OCI-LY3 (cell line): ENCODE measurements at regions not wholly inside any gene's neighbourhood (a gene's known extent, or its start where the extent isn't known, plus 50 kb on each side); places are given as distances from the start of the nearest gene placed in this dataset.

ENCODE experiments used
- H2AFZ ChIP-seq: fragments of 200-600, 300-600 bp; shearing (Covaris generic); 2 replicates; pipeline ENCODE4 v1.6.0; 2014; ENCODE audit warnings: antibody characterized with exemption, low read depth, low read length
- H3K27ac ChIP-seq: fragments of 200-600, 300-600 bp; sonication (generic); 2 replicates; pipeline ENCODE4 v1.5.1; 2014; ENCODE audit warnings: mild to moderate bottlenecking, low read length, moderate library complexity, mixed read lengths
- H3K27me3 ChIP-seq: fragments of 200-600, 300-600 bp; sonication (generic); 2 replicates; pipeline ENCODE4 v1.6.1; 2014; ENCODE audit warnings: low read depth, low read length, mixed read lengths
- H3K36me3 ChIP-seq: fragments of 200-600, 300-600 bp; sonication (generic); replicated peaks from 2 replicates; pipeline ENCODE3; 2014; ENCODE audit warnings: low read depth, low read length, mixed read lengths
- H3K4me1 ChIP-seq: fragments of 300-600, 200-600 bp; sonication (generic); 2 replicates; pipeline ENCODE4 v1.6.1; 2014; ENCODE audit warnings: low read length, mixed read lengths
- H3K4me2 ChIP-seq: fragments of 200-600, 300-600 bp; sonication (generic); 2 replicates; pipeline ENCODE4 v1.6.1; 2014; ENCODE audit warnings: low read length, mixed read lengths
- H3K4me3 ChIP-seq: fragments of 300-600, 200-600 bp; sonication (generic); 2 replicates; pipeline ENCODE4 v1.5.1; 2014; ENCODE audit warnings: antibody characterized with exemption, mild to moderate bottlenecking, low read length, moderate library complexity
- H3K79me2 ChIP-seq: fragments of 300-600, 200-600 bp; shearing (Covaris generic); 2 replicates; pipeline ENCODE4 v1.6.1; 2014; ENCODE audit warnings: mild to moderate bottlenecking, low read length, mixed read lengths
- H3K9ac ChIP-seq: fragments of 300-600, 200-600 bp; shearing (Covaris generic); 2 replicates; pipeline ENCODE4 v1.6.0; 2014; ENCODE audit warnings: mild to moderate bottlenecking, low read length, moderate library complexity
- H3K9me3 ChIP-seq: fragments of 200-600, 300-600 bp; shearing (Covaris generic); 2 replicates; pipeline ENCODE4 v1.6.1; 2014; ENCODE audit warnings: low read length, mixed read lengths; ENCODE audit not compliant: insufficient read depth
- H4K20me1 ChIP-seq: fragments of 200-600, 300-600 bp; sonication (generic); 2 replicates; pipeline ENCODE4 v1.6.1; 2016; ENCODE audit warnings: low read length, mixed read lengths; ENCODE audit not compliant: insufficient read depth
- EZH2phosphoT487 ChIP-seq: fragments of 200-600 bp; shearing (Covaris generic); IDR thresholded peaks from 2 replicates; pipeline ENCODE4 v1.6.1; 2018; ENCODE audit warnings: antibody characterized with exemption, mixed run types, low read depth
- TF ChIP-seq, protein P1 (sequence below): fragments of 200-600, 300-600 bp; sonication (generic); IDR thresholded peaks from 2 replicates; pipeline ENCODE4 v1.5.1; 2014; ENCODE audit warnings: antibody characterized with exemption, low read length, low read depth

DNA sequence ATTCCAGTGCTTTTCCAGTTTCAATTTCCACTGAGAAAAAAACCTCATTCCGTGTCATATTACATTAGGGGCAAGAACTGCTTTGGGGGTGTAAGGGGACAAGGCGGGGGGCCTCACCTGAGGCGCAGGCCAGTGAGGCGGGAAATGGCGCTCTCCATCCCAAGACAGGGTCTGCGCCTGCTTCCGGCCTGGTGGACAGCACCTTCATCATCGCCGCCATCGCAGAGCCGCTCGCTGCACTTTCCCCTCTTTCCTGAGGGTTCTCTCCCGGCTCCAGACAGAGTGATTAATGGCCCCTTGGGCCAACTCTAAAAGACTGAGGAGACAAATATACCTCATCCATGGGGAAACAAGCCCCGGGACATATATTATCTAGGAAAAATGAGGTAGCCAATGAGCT is 270.0 kb upstream of the SOX4 start:
- Histone ChIP-seq H3K9ac (no peak overlapping the region), H3K4me2 (no peak overlapping the region), H4K20me1 (no peaks in the 10 kb centered on the region), H3K9me3 (no peaks in the 10 kb centered on the region), H3K27me3 (no peaks in the 10 kb centered on the region), H3K4me1 (peaks cover 7% of the 10 kb centered on the region), H3K27ac (no peak overlapping the region), H3K79me2 (no peaks in the 10 kb centered on the region), H3K36me3 (no peaks in the 10 kb centered on the region), H3K4me3 (no peak overlapping the region), H2AFZ (no peak overlapping the region)
- TF ChIP-seq, protein P1, sequence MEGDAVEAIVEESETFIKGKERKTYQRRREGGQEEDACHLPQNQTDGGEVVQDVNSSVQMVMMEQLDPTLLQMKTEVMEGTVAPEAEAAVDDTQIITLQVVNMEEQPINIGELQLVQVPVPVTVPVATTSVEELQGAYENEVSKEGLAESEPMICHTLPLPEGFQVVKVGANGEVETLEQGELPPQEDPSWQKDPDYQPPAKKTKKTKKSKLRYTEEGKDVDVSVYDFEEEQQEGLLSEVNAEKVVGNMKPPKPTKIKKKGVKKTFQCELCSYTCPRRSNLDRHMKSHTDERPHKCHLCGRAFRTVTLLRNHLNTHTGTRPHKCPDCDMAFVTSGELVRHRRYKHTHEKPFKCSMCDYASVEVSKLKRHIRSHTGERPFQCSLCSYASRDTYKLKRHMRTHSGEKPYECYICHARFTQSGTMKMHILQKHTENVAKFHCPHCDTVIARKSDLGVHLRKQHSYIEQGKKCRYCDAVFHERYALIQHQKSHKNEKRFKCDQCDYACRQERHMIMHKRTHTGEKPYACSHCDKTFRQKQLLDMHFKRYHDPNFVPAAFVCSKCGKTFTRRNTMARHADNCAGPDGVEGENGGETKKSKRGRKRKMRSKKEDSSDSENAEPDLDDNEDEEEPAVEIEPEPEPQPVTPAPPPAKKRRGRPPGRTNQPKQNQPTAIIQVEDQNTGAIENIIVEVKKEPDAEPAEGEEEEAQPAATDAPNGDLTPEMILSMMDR = no peak
- no peak for TF ChIP-seq EZH2phosphoT487

DNA sequence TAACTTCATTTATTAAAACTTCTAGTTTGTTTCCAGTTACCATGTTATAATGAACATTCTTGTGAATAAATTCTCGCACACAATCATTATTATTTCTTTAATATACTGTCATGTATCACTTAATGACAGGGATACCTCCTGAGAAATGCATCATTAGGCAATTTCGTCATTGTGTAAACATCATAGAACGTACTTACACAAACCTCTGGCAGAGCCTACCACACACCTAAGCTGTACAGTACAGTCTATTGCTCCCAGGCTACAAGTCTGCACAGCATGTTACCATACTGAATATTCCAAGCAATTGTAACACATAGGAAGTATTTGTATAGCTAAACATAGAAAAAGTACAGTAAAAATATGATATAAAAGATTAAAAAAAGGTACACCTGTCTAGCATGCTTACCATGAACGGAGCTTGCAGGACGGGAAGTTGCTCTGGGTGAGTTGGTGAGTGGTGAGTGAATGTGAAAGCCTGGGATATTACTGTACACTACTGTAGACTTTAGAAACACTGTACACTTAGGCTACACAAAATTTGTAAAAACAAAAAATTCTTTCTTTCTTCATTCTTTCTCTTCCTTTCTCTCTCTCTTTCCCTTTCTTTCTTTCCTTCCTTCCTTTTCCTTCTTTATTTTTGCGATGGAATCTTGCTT is 268.2 kb upstream of the SOX4 start:
- H3K36me3 ChIP-seq = no peaks in the 10 kb centered on the region
- H3K79me2 ChIP-seq = no peaks in the 10 kb centered on the region
- H3K9ac ChIP-seq = no peak overlapping the region
- H3K9me3 ChIP-seq = no peaks in the 10 kb centered on the region
- peak overlapping the region; percentile 43 for H3K4me2 ChIP-seq
- TF ChIP-seq, protein P1 = no peak
- TF ChIP-seq EZH2phosphoT487 = no peak
- H3K4me3 ChIP-seq = no peak overlapping the region; the same call in 1 of the 2 replicates
- H4K20me1 ChIP-seq = no peaks in the 10 kb centered on the region
- no peak overlapping the region for H2AFZ ChIP-seq
- H3K27ac ChIP-seq = no peak overlapping the region
- H3K27me3 ChIP-seq = no peaks in the 10 kb centered on the region
- peaks cover 7% of the 10 kb centered on the region for H3K4me1 ChIP-seq

DNA sequence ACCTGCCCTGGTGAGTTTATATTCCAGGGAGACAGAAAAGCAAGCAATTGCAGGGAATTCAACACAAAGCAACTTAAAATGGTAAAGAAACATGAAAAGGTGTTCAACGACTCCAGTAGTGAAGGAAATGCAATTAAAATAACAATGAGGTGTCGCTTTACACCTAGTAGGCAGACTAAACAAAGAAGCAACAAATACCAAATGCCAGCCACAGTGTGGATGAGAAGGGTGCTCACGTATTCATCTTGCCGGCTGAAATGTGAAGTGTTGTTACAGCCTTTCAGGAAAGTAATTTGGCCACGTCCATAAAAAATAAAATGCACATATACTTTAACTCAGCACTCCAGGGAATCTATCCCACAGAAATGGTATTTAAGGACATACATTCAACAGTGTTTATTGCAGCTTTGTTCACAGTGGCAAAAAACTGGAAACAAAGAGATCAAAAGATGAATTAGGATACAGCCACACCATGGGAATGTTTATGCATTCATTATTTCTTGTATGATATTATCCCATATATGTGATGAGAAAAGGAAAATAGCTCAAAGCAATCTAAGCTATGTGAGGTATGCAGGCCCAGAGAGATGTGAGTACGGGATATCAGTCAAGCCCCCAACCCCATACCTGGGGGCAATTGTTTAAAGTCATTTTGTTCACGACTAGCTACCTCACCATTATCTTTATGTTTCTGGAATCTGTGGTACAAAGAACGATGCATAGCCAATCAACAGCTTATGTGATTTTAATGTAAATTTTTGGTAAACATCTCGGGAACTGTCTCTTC is 266.0 kb upstream of the SOX4 start:
- Histone ChIP-seq H3K27ac (no peak overlapping the region), H4K20me1 (no peaks in the 10 kb centered on the region), H3K36me3 (no peaks in the 10 kb centered on the region), H3K79me2 (no peaks in the 10 kb centered on the region), H3K4me2 (no peak overlapping the region), H2AFZ (no peak overlapping the region), H3K9me3 (no peaks in the 10 kb centered on the region), H3K4me3 (no peak overlapping the region), H3K9ac (no peak overlapping the region), H3K27me3 (no peaks in the 10 kb centered on the region), H3K4me1 (peaks cover 7% of the 10 kb centered on the region)
- TF ChIP-seq, protein P1 = no peak
- no peak for TF ChIP-seq EZH2phosphoT487

DNA sequence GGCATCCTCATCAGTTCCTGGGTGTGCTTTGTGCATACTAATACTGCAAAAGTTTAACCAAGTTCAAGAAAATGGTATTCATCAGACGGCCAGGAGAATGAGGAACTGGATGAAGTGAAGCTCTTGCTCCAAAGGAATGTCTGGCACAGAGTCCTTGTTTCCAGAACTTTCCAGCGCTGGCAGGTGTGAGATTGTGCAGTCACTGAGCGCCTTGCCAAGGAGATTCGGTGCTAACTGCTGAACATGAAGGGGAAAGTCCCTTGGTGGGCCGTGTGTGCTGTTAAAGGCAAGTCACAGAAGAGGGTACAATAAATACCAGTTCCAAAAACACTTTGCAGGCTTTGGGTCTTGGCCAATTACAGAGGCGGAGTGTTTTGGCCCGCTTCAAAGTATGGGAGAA is 262.3 kb upstream of the SOX4 start:
- no peaks in the 10 kb centered on the region for H3K27me3 ChIP-seq
- H3K4me2 ChIP-seq = no peak overlapping the region
- TF ChIP-seq, protein P1 = no peak
- TF ChIP-seq EZH2phosphoT487 = no peak
- no peak overlapping the region for H3K9ac ChIP-seq
- no peaks in the 10 kb centered on the region for H3K9me3 ChIP-seq
- H2AFZ ChIP-seq = no peak overlapping the region
- no peaks in the 10 kb centered on the region for H4K20me1 ChIP-seq
- H3K36me3 ChIP-seq = no peaks in the 10 kb centered on the region
- H3K4me3 ChIP-seq = no peak overlapping the region
- H3K4me1 ChIP-seq = no peaks in the 10 kb centered on the region
- no peak overlapping the region for H3K27ac ChIP-seq
- no peaks in the 10 kb centered on the region for H3K79me2 ChIP-seq
